ENCODE measurements at regions not wholly inside any gene's neighbourhood (a gene's known extent, or its start where the extent isn't known, plus 50 kb on each side); places are given as distances from the start of the nearest gene placed in this dataset.

- DNase-seq (ENCODE audit: extremely low spot score), result no peak
- no peaks in the 10 kb centered on the region for H3K36me3 ChIP-seq
- no peaks in the 10 kb centered on the region for H3K9me3 ChIP-seq
- no peak overlapping the region for H3K27ac ChIP-seq (replicated peaks in 1 of 4)
- peaks cover 0 to 10% (median 4%) of the 10 kb centered on the region in 4 donors for H3K4me1 ChIP-seq
- intact Hi-C loops (cut with DNase I), result no loop called here
- no peak for TF ChIP-seq POLR2AphosphoS5 (IDR thresholded peaks at IDR 0.05)
- TF ChIP-seq POLR2A (IDR thresholded peaks at IDR 0.05; ENCODE audit: low read depth), result no peak
- no peak for TF ChIP-seq EP300 (IDR thresholded peaks at IDR 0.05)
- TF ChIP-seq, protein P1, sequence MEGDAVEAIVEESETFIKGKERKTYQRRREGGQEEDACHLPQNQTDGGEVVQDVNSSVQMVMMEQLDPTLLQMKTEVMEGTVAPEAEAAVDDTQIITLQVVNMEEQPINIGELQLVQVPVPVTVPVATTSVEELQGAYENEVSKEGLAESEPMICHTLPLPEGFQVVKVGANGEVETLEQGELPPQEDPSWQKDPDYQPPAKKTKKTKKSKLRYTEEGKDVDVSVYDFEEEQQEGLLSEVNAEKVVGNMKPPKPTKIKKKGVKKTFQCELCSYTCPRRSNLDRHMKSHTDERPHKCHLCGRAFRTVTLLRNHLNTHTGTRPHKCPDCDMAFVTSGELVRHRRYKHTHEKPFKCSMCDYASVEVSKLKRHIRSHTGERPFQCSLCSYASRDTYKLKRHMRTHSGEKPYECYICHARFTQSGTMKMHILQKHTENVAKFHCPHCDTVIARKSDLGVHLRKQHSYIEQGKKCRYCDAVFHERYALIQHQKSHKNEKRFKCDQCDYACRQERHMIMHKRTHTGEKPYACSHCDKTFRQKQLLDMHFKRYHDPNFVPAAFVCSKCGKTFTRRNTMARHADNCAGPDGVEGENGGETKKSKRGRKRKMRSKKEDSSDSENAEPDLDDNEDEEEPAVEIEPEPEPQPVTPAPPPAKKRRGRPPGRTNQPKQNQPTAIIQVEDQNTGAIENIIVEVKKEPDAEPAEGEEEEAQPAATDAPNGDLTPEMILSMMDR (IDR thresholded peaks at IDR 0.05), result no peak
- H3K4me3 ChIP-seq, result no peak overlapping the region
- 89% methylated on average over 4 of the region's 9 CpGs for WGBS
- no peaks in the 10 kb centered on the region for H3K27me3 ChIP-seq
Observed at GRCh38 chr6:3571836-3572235, 115.0 kb upstream of the SLC22A23 start.

- Histone ChIP-seq H3K27me3 (no peaks in the 10 kb centered on the region), H3K4me3 (no peak overlapping the region), H3K4me1 (peaks cover 0 to 10% (median 4%) of the 10 kb centered on the region in 4 donors), H3K36me3 (no peaks in the 10 kb centered on the region), H3K9me3 (no peaks in the 10 kb centered on the region), H3K27ac (replicated peaks in 1 of 4) (no peak overlapping the region)
- intact Hi-C loops (cut with DNase I), result no loop called here
- DNase-seq (ENCODE audit: extremely low spot score), result no peak
- 72% methylated on average over 5 of the region's 6 CpGs for WGBS
- TF ChIP-seq EP300 (IDR thresholded peaks at IDR 0.05) (no peak), POLR2A (IDR thresholded peaks at IDR 0.05; ENCODE audit: low read depth) (no peak), POLR2AphosphoS5 (IDR thresholded peaks at IDR 0.05) (no peak)
- TF ChIP-seq, protein P1 (IDR thresholded peaks at IDR 0.05), result no peak
Observed at GRCh38 chr6:3571250-3571681, 114.4 kb upstream of the SLC22A23 start.

GRCh38 chr6:3569816-3570215 lies 113.0 kb upstream of the SLC22A23 start:
- Histone ChIP-seq H3K36me3 (no peaks in the 10 kb centered on the region), H3K9me3 (no peaks in the 10 kb centered on the region), H3K4me1 (peaks cover 0 to 10% (median 4%) of the 10 kb centered on the region in 4 donors), H3K27me3 (no peaks in the 10 kb centered on the region), H3K27ac (replicated peaks in 1 of 4) (no peak overlapping the region), H3K4me3 (no peak overlapping the region)
- 83% methylated on average over 1 of the region's 1 CpG for WGBS
- TF ChIP-seq POLR2A (IDR thresholded peaks at IDR 0.05; ENCODE audit: low read depth) (no peak), EP300 (IDR thresholded peaks at IDR 0.05) (no peak), POLR2AphosphoS5 (IDR thresholded peaks at IDR 0.05) (no peak)
- TF ChIP-seq, protein P1 (IDR thresholded peaks at IDR 0.05), result no peak
- intact Hi-C loops (cut with DNase I), result no loop called here
- no peak for DNase-seq (ENCODE audit: extremely low spot score)

DNA sequence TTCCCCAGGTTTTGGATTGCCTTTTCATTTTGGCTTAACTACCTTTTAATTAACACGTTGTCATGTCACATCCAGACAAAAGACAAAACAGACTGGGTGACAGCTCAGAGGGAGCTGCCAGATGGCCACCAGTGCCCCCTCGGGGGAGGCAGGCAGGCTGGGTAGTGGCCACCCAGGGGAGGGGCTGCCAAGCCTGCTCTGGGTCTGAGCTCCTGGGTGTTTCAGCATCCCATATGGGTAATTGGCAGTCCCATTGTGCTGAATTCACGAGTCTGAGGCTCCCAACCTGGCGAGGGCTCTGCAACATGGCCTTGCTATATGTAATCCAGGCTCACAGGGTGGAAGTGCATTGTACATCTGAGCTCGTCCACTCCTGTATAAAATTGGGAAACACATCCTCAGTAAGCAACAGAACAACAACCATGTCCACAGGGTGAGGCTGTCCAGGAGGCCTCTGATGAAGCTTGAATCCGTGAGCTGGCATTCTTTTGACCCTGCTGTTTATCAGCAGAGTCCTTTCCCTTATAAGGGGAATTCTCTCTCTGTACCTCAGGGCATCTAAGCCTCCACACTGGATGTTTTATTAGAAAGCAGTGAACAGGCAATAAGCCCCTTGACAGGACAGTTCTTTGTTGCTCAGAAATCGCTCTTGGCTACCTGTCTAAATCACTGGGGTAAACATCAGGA lies 111.7 kb upstream of the SLC22A23 start:
- no peak overlapping the region for H3K27ac ChIP-seq (replicated peaks in 1 of 4)
- 70% methylated on average over 7 of the region's 7 CpGs for WGBS
- no peak overlapping the region for H3K4me3 ChIP-seq
- H3K27me3 ChIP-seq, result no peaks in the 10 kb centered on the region
- no peak for DNase-seq (ENCODE audit: extremely low spot score)
- TF ChIP-seq, protein P1 (IDR thresholded peaks at IDR 0.05), result no peak
- no peak for TF ChIP-seq POLR2A (IDR thresholded peaks at IDR 0.05; ENCODE audit: low read depth)
- no peak for TF ChIP-seq EP300 (IDR thresholded peaks at IDR 0.05)
- no peak for TF ChIP-seq POLR2AphosphoS5 (IDR thresholded peaks at IDR 0.05)
- peaks cover 0 to 10% (median 4%) of the 10 kb centered on the region in 4 donors for H3K4me1 ChIP-seq
- H3K36me3 ChIP-seq, result no peaks in the 10 kb centered on the region
- H3K9me3 ChIP-seq, result no peaks in the 10 kb centered on the region
- intact Hi-C loops (cut with DNase I), result no loop called here

DNA sequence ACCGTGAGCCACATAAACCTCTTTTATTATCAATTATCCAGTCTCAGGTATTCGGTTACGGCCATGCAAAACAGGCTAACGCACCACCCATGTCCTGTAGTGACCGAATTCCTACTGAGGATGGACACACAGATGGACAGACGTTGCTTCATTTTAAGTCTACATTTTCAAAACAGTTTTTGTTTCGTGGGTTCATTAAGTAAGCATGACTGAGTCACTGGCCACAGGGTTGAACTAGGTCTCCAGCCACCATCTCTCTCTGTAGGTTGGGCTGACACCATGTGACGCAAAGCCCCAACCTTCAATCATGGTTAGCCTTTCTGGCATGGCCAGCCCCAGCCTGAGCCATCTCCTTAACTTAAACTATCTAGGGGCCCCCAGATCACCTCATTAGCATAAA lies 110.0 kb upstream of the SLC22A23 start:
- 95% methylated on average over 8 of the region's 8 CpGs for WGBS
- no peak for DNase-seq (ENCODE audit: extremely low spot score)
- no peaks in the 10 kb centered on the region for H3K9me3 ChIP-seq
- H3K27me3 ChIP-seq, result no peaks in the 10 kb centered on the region
- no peak overlapping the region for H3K27ac ChIP-seq (replicated peaks in 1 of 4)
- H3K36me3 ChIP-seq, result no peaks in the 10 kb centered on the region
- TF ChIP-seq EP300 (IDR thresholded peaks at IDR 0.05) (no peak), POLR2AphosphoS5 (IDR thresholded peaks at IDR 0.05) (no peak), POLR2A (IDR thresholded peaks at IDR 0.05; ENCODE audit: low read depth) (no peak)
- TF ChIP-seq, protein P1 (IDR thresholded peaks at IDR 0.05), result no peak
- no peak overlapping the region for H3K4me3 ChIP-seq
- peaks cover 0 to 10% (median 4%) of the 10 kb centered on the region in 4 donors for H3K4me1 ChIP-seq
- intact Hi-C loops (cut with DNase I), result no loop called here

All from esophagus muscularis mucosa (tissue), 4 donors.